RKO (cell line): ENCODE measurements at regions not wholly inside any gene's neighbourhood (a gene's known extent, or its start where the extent isn't known, plus 50 kb on each side); places are given as distances from the start of the nearest gene placed in this dataset.
"Not testable (repeated sequence)": the region's sequence is repeated elsewhere in the genome, so short reads cannot be mapped to it uniquely, and the experiment has no call there.

ENCODE experiments used
- DNase-seq: peaks from one replicate; pipeline ENCODE4 v3.0.0-alpha.2; 2016; ENCODE audit warnings: low spot score

GRCh38 chr4:33467291-33467690 lies 2747.1 kb downstream of the PCDH7 start:
- DNase-seq = no peak

GRCh38 chr4:33470805-33471204 lies 2750.6 kb downstream of the PCDH7 start:
- DNase-seq = no peak

DNA sequence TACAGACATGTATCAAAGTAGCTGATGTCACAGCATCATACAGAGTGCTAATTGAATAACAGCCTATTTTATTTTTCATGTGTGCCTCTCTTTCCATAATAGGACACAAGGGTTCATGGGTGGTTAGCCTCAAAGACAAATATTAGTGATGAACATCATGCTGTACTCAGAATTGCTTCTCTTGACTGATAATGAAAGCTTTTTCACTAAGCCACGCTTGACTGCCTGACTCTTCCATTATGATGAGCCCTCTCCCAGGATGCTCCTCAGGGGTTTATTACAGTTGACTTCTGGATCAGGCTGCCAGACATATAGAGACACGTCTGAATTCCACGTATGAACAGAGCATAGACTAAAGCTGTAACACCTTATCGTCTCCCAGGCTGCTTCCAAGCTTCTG lies 2757.5 kb downstream of the PCDH7 start:
- DNase-seq = no peak

GRCh38 chr4:33482773-33483172 lies 2761.5 kb downstream of the ARAP2 start:
- DNase-seq = no peak

DNA sequence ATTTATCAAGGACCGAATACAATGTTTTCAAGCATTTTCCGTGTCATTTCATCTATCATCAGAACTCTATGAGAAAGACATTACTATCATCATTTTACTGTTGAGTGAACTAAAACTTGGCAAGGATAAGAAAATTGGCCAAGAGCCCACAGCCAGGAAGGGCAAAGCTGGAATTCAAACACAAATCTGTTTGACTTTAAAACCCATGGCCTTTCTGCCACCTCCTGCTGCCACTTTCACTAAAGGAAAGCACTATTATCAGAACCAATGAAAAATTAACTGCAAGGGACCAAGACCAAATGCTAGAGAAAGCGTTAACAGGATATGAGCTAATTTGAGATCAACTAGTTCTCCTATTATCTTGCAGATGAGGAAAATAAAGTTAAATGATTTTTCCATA lies 2759.2 kb downstream of the ARAP2 start:
- no peak for DNase-seq

DNA sequence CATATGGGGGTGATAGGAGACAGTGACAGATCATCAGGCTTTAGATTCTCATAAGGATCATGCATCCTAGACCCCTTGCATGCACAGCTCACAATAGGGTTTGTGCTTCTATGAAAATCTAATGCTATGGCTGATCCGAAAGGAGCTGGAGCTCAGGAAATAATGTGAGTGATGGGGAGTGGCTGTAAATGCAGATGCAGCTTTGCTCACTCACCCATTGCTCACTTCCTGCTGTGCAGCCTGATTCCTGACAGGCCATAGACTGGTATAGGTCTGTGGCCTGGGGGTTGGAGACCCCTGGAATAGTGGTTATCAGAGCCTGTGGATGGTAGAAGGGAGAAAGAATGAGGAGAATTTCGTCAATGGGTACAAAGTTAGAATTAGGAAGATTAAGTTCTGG lies 2751.1 kb downstream of the ARAP2 start:
- peak; percentile 34 for DNase-seq

DNA sequence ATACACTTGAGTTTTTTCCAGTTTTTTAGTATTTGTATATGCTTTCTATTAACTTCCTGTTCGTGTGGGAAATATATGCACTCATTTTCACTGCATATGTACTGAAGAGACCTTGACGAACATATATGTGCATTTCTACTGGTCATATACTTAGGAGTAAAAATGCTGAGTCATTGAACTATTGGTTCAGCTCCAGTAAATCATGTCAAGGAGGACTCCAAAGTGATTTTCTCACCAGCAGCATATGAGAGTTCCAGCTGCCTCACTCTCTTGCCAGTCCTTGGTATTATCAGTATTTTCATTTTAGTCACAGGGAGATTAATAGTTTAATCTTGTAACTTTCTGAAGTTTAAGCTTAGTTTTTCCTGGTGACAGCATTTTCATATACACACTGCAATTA lies 2750.2 kb downstream of the ARAP2 start:
- peak; percentile 20 for DNase-seq

DNA sequence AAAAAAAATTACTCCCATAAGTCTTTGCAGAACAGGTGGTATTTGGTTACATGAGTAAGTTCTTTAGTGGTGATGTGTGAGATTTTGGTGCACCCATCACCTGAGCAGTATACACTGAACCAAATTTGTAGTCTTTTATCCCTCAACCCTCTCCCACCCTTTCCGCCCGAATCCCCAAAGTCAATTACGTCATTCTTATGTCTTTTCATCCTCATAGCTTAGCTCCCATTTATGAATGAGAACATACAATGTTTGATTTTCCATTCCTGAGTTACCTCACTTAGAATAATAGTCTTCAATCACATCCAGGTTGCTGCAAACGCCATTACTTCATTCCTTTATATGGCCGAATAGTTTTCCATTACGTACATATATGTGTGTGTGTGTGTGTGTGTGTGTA lies 2742.7 kb downstream of the ARAP2 start:
- not testable (repeated sequence) for DNase-seq

GRCh38 chr4:33512397-33512796 lies 2731.9 kb downstream of the ARAP2 start:
- no peak for DNase-seq

DNA sequence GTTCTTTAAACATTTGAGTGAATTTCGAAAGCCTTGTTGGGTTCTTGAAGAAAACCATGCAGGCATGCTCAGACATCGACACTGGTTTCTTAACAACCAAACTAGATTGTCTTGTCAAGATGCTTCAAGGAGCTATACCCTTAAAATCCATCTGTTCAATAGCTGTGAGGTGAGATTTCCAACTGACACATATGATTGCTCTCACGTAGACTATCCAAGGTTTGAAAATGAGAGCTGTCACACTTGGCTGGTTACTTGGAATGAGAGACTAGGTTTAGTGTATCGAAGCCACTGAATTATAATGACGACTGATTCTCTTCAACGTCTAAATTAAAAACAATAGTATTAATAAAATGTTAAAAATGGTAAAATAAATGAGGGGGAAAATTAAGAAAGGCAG lies 2725.5 kb downstream of the ARAP2 start:
- no peak for DNase-seq

- DNase-seq = no peak
These were observed 2711.5 kb downstream of the ARAP2 start for GRCh38 chr4:33532821-33533220.

- DNase-seq = no peak
These were observed 2707.4 kb downstream of the ARAP2 start for GRCh38 chr4:33536898-33537297.

DNA sequence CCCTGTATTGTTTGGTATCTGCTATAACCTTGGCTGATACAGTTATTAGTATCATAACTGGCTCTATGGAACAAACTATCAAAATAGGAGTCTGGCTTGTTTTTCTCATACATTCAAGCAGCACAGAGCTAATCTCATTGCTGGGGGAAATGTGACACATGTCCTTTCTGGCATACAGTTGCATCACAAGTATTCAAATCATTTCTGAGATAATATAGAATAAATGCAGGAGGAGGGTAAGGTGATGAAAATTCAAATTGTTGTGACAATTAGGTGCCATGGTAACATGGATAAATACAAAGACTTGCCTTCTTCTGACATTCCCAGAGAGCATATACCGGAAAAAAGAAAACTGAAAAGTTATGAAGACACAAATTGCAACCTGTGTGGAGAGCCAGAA lies 2706.8 kb downstream of the ARAP2 start:
- DNase-seq = no peak

DNA sequence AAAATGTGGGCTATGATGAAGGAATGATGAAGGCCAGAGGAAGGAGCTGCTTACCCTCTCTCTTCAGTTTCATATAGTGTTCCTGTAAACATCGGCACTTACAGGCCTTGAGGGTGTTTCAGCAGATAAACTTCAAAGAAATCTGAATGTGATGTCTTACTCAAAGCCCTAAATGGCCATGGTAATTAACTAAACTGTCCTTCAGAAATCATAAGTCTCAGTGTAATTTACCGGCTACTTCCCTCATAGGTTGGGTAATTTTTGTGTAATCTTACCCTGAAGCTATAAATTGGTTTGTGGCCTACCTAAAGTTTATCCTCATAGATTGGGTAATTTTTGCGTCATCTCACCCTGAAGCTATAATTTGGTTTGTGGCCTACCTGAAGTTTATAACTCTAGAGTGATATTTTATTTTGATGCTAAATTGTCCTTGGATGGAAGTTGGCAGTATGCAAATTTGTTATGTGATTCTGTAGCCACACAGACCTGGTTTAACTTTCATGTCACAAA lies 2700.3 kb downstream of the ARAP2 start:
- DNase-seq = no peak

DNA sequence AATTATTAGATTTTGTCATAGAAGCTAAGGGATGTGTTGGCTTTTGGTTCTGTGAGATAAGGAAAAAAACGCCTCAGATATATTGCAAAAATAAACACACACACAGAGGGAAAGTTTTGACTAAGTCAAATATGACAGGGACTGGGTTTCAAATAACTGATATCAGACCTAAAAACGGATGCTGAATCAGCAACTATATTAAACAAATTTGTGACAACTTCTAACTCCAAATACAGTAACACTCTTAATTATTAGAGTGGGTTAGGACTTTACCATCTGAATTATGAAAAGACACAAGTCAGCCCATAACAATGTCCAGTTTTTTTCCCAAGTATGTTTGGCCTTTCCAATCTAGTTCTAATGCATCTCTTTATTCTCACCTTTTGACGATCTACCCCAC lies 2693.1 kb downstream of the ARAP2 start:
- DNase-seq = no peak

- no peak for DNase-seq
These were observed 2683.1 kb downstream of the ARAP2 start for GRCh38 chr4:33561259-33561658.

DNA sequence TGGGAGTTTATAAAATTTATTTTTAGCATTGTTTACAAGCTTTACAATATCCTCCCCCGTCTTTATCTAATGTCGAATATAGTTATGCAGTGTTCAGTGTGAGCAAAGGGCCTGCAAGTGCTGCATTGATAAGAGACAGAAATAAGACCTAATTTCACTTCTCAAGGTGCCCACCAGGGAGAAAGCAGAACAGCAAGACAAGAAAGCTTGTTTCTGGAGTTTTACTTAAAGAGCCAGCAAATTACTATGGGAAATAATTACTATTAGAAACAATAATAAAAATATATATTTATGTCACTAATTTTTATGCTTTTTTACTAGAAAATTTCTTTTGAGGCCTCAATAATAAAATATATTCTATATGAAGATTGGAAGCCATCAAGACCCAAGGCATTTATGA lies 2677.7 kb downstream of the ARAP2 start:
- no peak for DNase-seq

DNA sequence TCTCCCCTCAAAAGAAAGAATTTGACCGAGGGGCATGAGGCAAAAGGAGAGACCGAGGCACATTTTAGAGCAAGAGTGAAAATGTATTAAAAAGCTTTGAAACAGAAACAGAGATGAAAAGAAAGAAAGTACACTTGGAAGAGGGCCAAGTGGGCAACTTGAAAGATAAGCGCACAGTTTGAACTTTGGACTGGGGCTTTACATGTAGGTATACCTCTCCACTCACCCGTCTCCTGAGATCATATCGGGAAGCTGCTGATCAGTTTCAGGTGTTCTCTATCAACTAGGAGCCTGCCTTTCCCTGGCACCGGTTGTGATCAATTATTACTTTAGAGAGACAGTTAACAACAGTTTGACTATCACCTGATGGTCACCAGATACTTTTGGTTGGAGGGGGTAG lies 2666.5 kb downstream of the ARAP2 start:
- DNase-seq = no peak

GRCh38 chr4:33579951-33580350 lies 2664.4 kb downstream of the ARAP2 start:
- no peak for DNase-seq

GRCh38 chr4:33592701-33593100 lies 2651.6 kb downstream of the ARAP2 start:
- DNase-seq = no peak

DNA sequence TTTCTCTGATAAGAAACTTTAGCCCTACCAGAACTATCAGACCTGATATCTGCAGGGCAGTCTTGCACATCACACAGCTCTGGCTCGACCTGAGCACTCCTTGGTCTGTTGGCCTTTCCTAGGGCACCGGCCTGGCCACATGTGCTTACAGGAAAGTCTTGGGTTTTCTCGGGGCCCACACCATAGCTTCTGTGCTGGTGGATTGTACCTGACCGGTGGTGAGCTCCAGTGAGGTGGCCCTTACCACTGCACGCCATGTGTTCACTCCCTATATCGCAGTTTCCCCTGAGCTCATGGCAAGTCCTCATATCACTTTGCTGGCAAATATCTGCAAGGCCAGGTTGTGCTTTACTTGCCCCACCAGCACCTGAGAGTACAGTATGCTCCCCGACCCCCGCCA lies 2637.4 kb downstream of the ARAP2 start:
- no peak for DNase-seq

DNA sequence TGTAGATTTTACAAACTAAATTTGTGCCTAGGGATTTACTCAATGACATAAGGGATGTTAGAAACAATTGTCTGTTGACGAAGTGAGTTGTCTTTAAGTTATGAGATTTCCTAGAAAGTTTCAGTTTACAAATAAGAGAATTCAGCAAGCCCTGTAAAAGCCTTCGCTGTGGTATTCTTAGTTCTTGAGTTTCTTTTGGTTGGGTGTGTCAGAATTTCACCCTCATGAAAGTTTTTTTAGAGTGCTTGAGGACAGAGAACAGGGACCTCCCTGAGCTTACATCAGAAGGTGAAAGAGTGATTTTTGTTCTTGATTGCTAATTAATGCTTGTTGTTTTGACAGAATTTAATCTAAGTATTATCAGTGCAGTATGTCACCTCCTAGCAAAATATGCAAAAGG lies 2628.2 kb downstream of the ARAP2 start:
- no peak for DNase-seq

GRCh38 chr4:33625748-33626147 lies 2618.6 kb downstream of the ARAP2 start:
- peak; percentile 40 for DNase-seq

DNA sequence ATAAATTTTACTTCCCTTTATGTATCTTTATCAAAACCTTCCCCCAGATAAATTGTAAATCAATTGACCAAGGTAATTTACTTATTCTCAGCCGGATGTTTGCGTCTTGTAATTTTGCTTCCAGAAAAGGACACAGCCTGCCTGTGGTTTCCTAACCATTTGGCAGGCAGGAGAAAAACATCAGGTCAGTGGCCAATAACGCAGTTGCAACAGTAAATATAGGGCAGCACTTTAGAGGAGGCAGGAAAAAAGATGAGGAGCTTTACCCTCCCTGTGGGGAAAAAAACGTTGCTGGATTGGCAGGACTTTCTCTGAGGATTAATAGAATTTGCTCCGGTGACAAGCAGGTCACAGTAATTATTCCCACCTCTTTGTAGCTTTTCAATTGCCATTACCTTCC lies 2618.1 kb downstream of the ARAP2 start:
- no peak for DNase-seq

DNA sequence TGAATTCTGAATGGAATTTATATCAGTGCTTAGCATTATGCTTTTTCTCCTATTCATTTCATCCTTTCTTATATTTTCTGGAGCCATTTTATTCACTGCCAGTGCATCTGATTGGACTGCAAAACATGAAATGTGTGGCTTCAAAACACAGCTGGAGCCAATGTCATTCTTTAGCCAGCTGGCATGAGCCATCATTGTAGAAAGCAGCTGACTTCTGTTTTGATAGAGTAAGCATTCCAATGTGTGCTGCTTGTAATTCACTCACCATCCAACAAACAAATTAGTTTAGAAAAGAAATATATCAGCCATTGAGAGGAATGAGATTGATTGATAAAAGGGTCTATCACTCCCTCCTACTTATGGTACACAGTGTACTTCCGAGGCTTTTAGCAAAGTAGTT lies 2616.0 kb downstream of the ARAP2 start:
- DNase-seq = no peak
